Spinal cord (tissue), 9 donors: ENCODE measurements at regions not wholly inside any gene's neighbourhood (a gene's known extent, or its start where the extent isn't known, plus 50 kb on each side); places are given as distances from the start of the nearest gene placed in this dataset.

Experiments
- DNase-seq, 6 donors: peaks; one replicate each; pipeline versions ENCODE4 v3.0.0 to v3.0.0-alpha.2; 2013 to 2015; ENCODE audit warnings: low spot score in 6 of 6, low read depth in 4 of 6
- H3K27ac ChIP-seq: one replicate; pipeline ENCODE4 v1.5.1; 2013; ENCODE audit warnings: low read depth, low read length, control low read depth
- H3K27me3 ChIP-seq: one replicate; pipeline ENCODE4 v1.6.1; 2013; ENCODE audit warnings: low read length; ENCODE audit not compliant: control insufficient read depth, insufficient read depth
- H3K36me3 ChIP-seq: one replicate; pipeline ENCODE4 v1.6.1; 2013; ENCODE audit warnings: low read length; ENCODE audit not compliant: control insufficient read depth, insufficient read depth
- H3K4me1 ChIP-seq: one replicate; pipeline ENCODE4 v1.6.1; 2013; ENCODE audit warnings: low read length; ENCODE audit not compliant: control insufficient read depth, insufficient read depth
- H3K4me3 ChIP-seq: one replicate; pipeline ENCODE4 v1.5.1; 2013; ENCODE audit warnings: low read depth, low read length, control low read depth
- H3K9me3 ChIP-seq: one replicate; pipeline ENCODE4 v1.6.1; 2013; ENCODE audit warnings: low read length; ENCODE audit not compliant: control insufficient read depth, insufficient read depth
- WGBS: methylation state at CpG from one replicate; pipeline ENCODE4 v1.1.5; 2013; ENCODE audit warnings: missing lambda C conversion rate; ENCODE audit not compliant: insufficient coverage; 5-methylcytosine and 5-hydroxymethylcytosine counted together
- donor health status: healthy.

GRCh38 chr11:32256466-32256865 lies 165.6 kb downstream of the RCN1 start:
- WGBS: no CpG with 5 or more reads among the region's 4 CpGs
- Histone ChIP-seq H3K4me3 (no peak overlapping the region), H3K4me1 (peaks cover 9% of the 10 kb centered on the region), H3K27ac (no peak overlapping the region), H3K36me3 (no peaks in the 10 kb centered on the region), H3K27me3 (no peaks in the 10 kb centered on the region), H3K9me3 (no peaks in the 10 kb centered on the region)
- DNase-seq: no peak

GRCh38 chr11:32259641-32260081 lies 168.8 kb downstream of the RCN1 start:
- WGBS: 35% methylated on average over 2 of the region's 3 CpGs

GRCh38 chr11:32262367-32262766 lies 171.5 kb downstream of the RCN1 start:
- no peaks in the 10 kb centered on the region for H3K9me3 ChIP-seq
- peaks cover 11% of the 10 kb centered on the region for H3K4me1 ChIP-seq
- H3K27ac ChIP-seq: no peak overlapping the region
- H3K4me3 ChIP-seq: no peak overlapping the region
- WGBS: no CpG with 5 or more reads among the region's 1 CpG
- no peaks in the 10 kb centered on the region for H3K36me3 ChIP-seq
- no peaks in the 10 kb centered on the region for H3K27me3 ChIP-seq
- DNase-seq: no peak

More at GRCh38 chr11:32259641-32260081, 168.8 kb downstream of the RCN1 start:
- no peaks in the 10 kb centered on the region for H3K27me3 ChIP-seq
- peaks cover 15% of the 10 kb centered on the region for H3K4me1 ChIP-seq
- no peaks in the 10 kb centered on the region for H3K9me3 ChIP-seq
- peak overlapping the region; percentile 22 for H3K27ac ChIP-seq
- no peaks in the 10 kb centered on the region for H3K36me3 ChIP-seq
- no peak overlapping the region for H3K4me3 ChIP-seq
- peak in 5 of 6 donors; percentile 24 to 90 (median 54) for DNase-seq

- H3K9me3 ChIP-seq: no peaks in the 10 kb centered on the region
- H3K27ac ChIP-seq: no peak overlapping the region
- peak in 1 of 6 donors; percentile 75 for DNase-seq
- no peaks in the 10 kb centered on the region for H3K27me3 ChIP-seq
- no peak overlapping the region for H3K4me3 ChIP-seq
- H3K4me1 ChIP-seq: peaks cover 5% of the 10 kb centered on the region
- H3K36me3 ChIP-seq: no peaks in the 10 kb centered on the region
- WGBS: no CpG with 5 or more reads among the region's 1 CpG
Observed at GRCh38 chr11:32265911-32266310, 169.4 kb downstream of the WT1 start.

- H3K9me3 ChIP-seq: no peaks in the 10 kb centered on the region
- H3K27ac ChIP-seq: no peak overlapping the region
- H3K4me1 ChIP-seq: peaks cover 5% of the 10 kb centered on the region
- H3K4me3 ChIP-seq: no peak overlapping the region
- DNase-seq: peak in 1 of 6 donors; percentile 17
- WGBS: 50% methylated on average over 1 of the region's 4 CpGs
- no peaks in the 10 kb centered on the region for H3K27me3 ChIP-seq
- H3K36me3 ChIP-seq: no peaks in the 10 kb centered on the region
Observed at GRCh38 chr11:32266601-32267000, 168.7 kb downstream of the WT1 start.

GRCh38 chr11:32267679-32268187 lies 167.6 kb downstream of the WT1 start:
- H3K27ac ChIP-seq: no peak overlapping the region
- DNase-seq: no peak
- H3K4me3 ChIP-seq: no peak overlapping the region
- no peaks in the 10 kb centered on the region for H3K27me3 ChIP-seq
- H3K9me3 ChIP-seq: no peaks in the 10 kb centered on the region
- no peaks in the 10 kb centered on the region for H3K4me1 ChIP-seq
- H3K36me3 ChIP-seq: no peaks in the 10 kb centered on the region
- 78% methylated on average over 6 of the region's 7 CpGs for WGBS

GRCh38 chr11:32273931-32274330 lies 161.4 kb downstream of the WT1 start:
- no peaks in the 10 kb centered on the region for H3K27me3 ChIP-seq
- no peak overlapping the region for H3K4me3 ChIP-seq
- no peaks in the 10 kb centered on the region for H3K36me3 ChIP-seq
- no peaks in the 10 kb centered on the region for H3K4me1 ChIP-seq
- WGBS: 75% methylated on average over 2 of the region's 4 CpGs
- no peak for DNase-seq
- H3K9me3 ChIP-seq: no peaks in the 10 kb centered on the region
- no peak overlapping the region for H3K27ac ChIP-seq

- Histone ChIP-seq H3K4me1 (no peaks in the 10 kb centered on the region), H3K27ac (peak overlapping the region; percentile 33), H3K4me3 (no peak overlapping the region), H3K27me3 (no peaks in the 10 kb centered on the region), H3K9me3 (peaks cover 5% of the 10 kb centered on the region), H3K36me3 (no peaks in the 10 kb centered on the region)
- WGBS: no CpG with 5 or more reads among the region's 3 CpGs
- DNase-seq: peak in 1 of 6 donors; percentile 40
Observed at GRCh38 chr11:32279672-32280071, 155.7 kb downstream of the WT1 start.

- peaks cover 5% of the 10 kb centered on the region for H3K9me3 ChIP-seq
- no peaks in the 10 kb centered on the region for H3K36me3 ChIP-seq
- no peak overlapping the region for H3K4me3 ChIP-seq
- no peaks in the 10 kb centered on the region for H3K4me1 ChIP-seq
- no peaks in the 10 kb centered on the region for H3K27me3 ChIP-seq
- WGBS: no CpG with 5 or more reads among the region's 1 CpG
- no peak for DNase-seq
- no peak overlapping the region for H3K27ac ChIP-seq
Observed at GRCh38 chr11:32280339-32280738, 155.0 kb downstream of the WT1 start.

GRCh38 chr11:32288276-32288675 lies 147.1 kb downstream of the WT1 start:
- Histone ChIP-seq H3K9me3 (peaks cover 3% of the 10 kb centered on the region), H3K27ac (no peak overlapping the region), H3K4me3 (no peak overlapping the region), H3K36me3 (no peaks in the 10 kb centered on the region), H3K4me1 (no peaks in the 10 kb centered on the region), H3K27me3 (no peaks in the 10 kb centered on the region)
- WGBS: 60% methylated on average over 1 of the region's 1 CpG
- no peak for DNase-seq
